Mucosa of descending colon (tissue), 3 donors: ENCODE measurements at regions not wholly inside any gene's neighbourhood (a gene's known extent, or its start where the extent isn't known, plus 50 kb on each side); places are given as distances from the start of the nearest gene placed in this dataset.

Experiments used
- ATAC-seq: fragments of 200-7000 bp; cut with Tn5 transposase; one replicate; pipeline ENCODE4 v1.9.1; 2020; ENCODE audit warnings: mild to moderate bottlenecking, moderate library complexity
- DNase-seq, 3 donors: peaks; one replicate each; pipeline ENCODE4 v3.0.0-alpha.2; 2020
- H3K36me3 ChIP-seq: fragments of 200-600 bp; one replicate; pipeline ENCODE4 v1.8.0; 2021; ENCODE audit warnings: low read depth, mild to moderate bottlenecking
- H3K4me1 ChIP-seq: fragments of 200-600 bp; one replicate; pipeline ENCODE4 v1.8.0; 2021; ENCODE audit warnings: low read depth, mild to moderate bottlenecking
- H3K4me3 ChIP-seq: fragments of 200-600 bp; one replicate; pipeline ENCODE4 v1.8.0; 2021; ENCODE audit warnings: mild to moderate bottlenecking
- H3K9me3 ChIP-seq: fragments of 200-600 bp; one replicate; pipeline ENCODE4 v1.8.0; 2021; ENCODE audit warnings: mild to moderate bottlenecking
- CTCF ChIP-seq: fragments of 200-600 bp; IDR thresholded peaks from one replicate; pipeline ENCODE4 v1.8.0; 2022; ENCODE audit warnings: antibody characterized with exemption, mild to moderate bottlenecking
- intact Hi-C, 2 donors: fragments of 100-400 bp; cut with DNase I in 1 of 2; cut with micrococcal nuclease in 1 of 2; formaldehyde crosslinking; loops; one replicate each; pipeline versions ENCODE4 v1.11.0 to v1.11.1; 2022; cut with DNase I, micrococcal nuclease
- donor health status: DM: no; HTN: no; CAD: no; lungs with moderate emphysema.
- donor health status: DM: no; HTN: no; CAD: no.
- donor health status: DM: no; HTN: yes; CAD: no.

GRCh38 chr3:81983382-81983781 lies 221.9 kb upstream of the GBE1 start:
- Histone ChIP-seq H3K9me3 (no peaks in the 10 kb centered on the region), H3K4me3 (no peak overlapping the region), H3K36me3 (no peaks in the 10 kb centered on the region), H3K4me1 (no peaks in the 10 kb centered on the region)
- intact Hi-C loops, result no loop called here
- ATAC-seq, result no peak
- no peak for TF ChIP-seq CTCF
- no peak for DNase-seq

- DNase-seq (no peak), ATAC-seq (no peak)
- Histone ChIP-seq H3K4me3 (no peak overlapping the region), H3K36me3 (no peaks in the 10 kb centered on the region), H3K9me3 (no peaks in the 10 kb centered on the region), H3K4me1 (no peaks in the 10 kb centered on the region)
- intact Hi-C loops, result no loop called here
- no peak for TF ChIP-seq CTCF
Observed at GRCh38 chr3:81980596-81981494, 219.4 kb upstream of the GBE1 start.

- intact Hi-C loops, result no loop called here
- ATAC-seq (no peak), DNase-seq (no peak)
- no peaks in the 10 kb centered on the region for H3K36me3 ChIP-seq
- H3K4me1 ChIP-seq, result no peaks in the 10 kb centered on the region
- H3K4me3 ChIP-seq, result no peak overlapping the region
- H3K9me3 ChIP-seq, result no peaks in the 10 kb centered on the region
- no peak for TF ChIP-seq CTCF
Observed at GRCh38 chr3:81974751-81975150, 213.3 kb upstream of the GBE1 start.

- Histone ChIP-seq H3K4me3 (no peak overlapping the region), H3K9me3 (no peaks in the 10 kb centered on the region), H3K36me3 (no peaks in the 10 kb centered on the region), H3K4me1 (no peaks in the 10 kb centered on the region)
- intact Hi-C loops, result no loop called here
- DNase-seq (no peak), ATAC-seq (no peak)
- no peak for TF ChIP-seq CTCF
Observed at GRCh38 chr3:81968658-81969057, 207.2 kb upstream of the GBE1 start.

- no peak for DNase-seq
- H3K4me3 ChIP-seq, result no peak overlapping the region
- intact Hi-C loops, result no loop called here
- ATAC-seq, result no peak
- no peak for TF ChIP-seq CTCF
- H3K4me1 ChIP-seq, result no peaks in the 10 kb centered on the region
- no peaks in the 10 kb centered on the region for H3K9me3 ChIP-seq
- no peaks in the 10 kb centered on the region for H3K36me3 ChIP-seq
Observed at GRCh38 chr3:81967393-81967792, 205.9 kb upstream of the GBE1 start.
